Neural cell (in vitro differentiated cells): ENCODE measurements at regions not wholly inside any gene's neighbourhood (a gene's known extent, or its start where the extent isn't known, plus 50 kb on each side); places are given as distances from the start of the nearest gene placed in this dataset.

Experiments
- CTCF ChIP-seq: fragments of 450-650 bp; IDR thresholded peaks from 2 replicates; pipeline ENCODE4 v1.5.1; 2014; ENCODE audit warnings: antibody characterized with exemption, mild to moderate bottlenecking, moderate library complexity; ENCODE audit not compliant: poor library complexity, severe bottlenecking
- EP300 ChIP-seq: fragments of 450-650 bp; conservative IDR thresholded peaks from 2 replicates; pipeline ENCODE4 v1.6.1; 2014; ENCODE audit warnings: antibody characterized with exemption, mild to moderate bottlenecking, moderate library complexity; ENCODE audit not compliant: poor library complexity, severe bottlenecking
- EZH2 ChIP-seq: fragments of 200-600, 300-800 bp; shearing (Covaris generic), sonication (generic); IDR thresholded peaks from 2 replicates; pipeline ENCODE4 v1.6.1; 2014; ENCODE audit warnings: antibody characterized with exemption, low read length, borderline replicate concordance, mild to moderate bottlenecking; ENCODE audit not compliant: insufficient read depth, poor library complexity, severe bottlenecking
- POLR2AphosphoS5 ChIP-seq: IDR thresholded peaks from 2 replicates; pipeline ENCODE4 v1.6.1; 2012
- RAD21 ChIP-seq: fragments of 450-650 bp; conservative IDR thresholded peaks from 2 replicates; pipeline ENCODE4 v1.6.1; 2014; ENCODE audit warnings: antibody characterized with exemption, mild to moderate bottlenecking, moderate library complexity
- REST ChIP-seq: IDR thresholded peaks from 2 replicates; pipeline ENCODE4 v1.6.1; 2012; ENCODE audit warnings: borderline replicate concordance
- SMC3 ChIP-seq: fragments of 450-650 bp; conservative IDR thresholded peaks from 2 replicates; pipeline ENCODE4 v1.6.1; 2014; ENCODE audit warnings: antibody characterized with exemption, mild to moderate bottlenecking, moderate library complexity; ENCODE audit not compliant: poor library complexity
- TAF1 ChIP-seq: IDR thresholded peaks from 2 replicates; pipeline ENCODE4 v1.6.1; 2012; ENCODE audit warnings: low read depth

- TF ChIP-seq REST (no peak), CTCF (no peak), TAF1 (no peak), EP300 (no peak), SMC3 (no peak), EZH2 (no peak), RAD21 (no peak), POLR2AphosphoS5 (no peak)
Measured at GRCh38 chr2:23114299-23114698, 270.7 kb upstream of the KLHL29 start.
